Gastrocnemius medialis (tissue), 4 donors: ENCODE measurements at regions not wholly inside any gene's neighbourhood (a gene's known extent, or its start where the extent isn't known, plus 50 kb on each side); places are given as distances from the start of the nearest gene placed in this dataset.

Source experiments
- ATAC-seq, 2 donors: fragments of 150-250 bp; one replicate each; pipeline ENCODE4 v1.9.1; 2016
- DNase-seq, 2 donors: peaks; one replicate each; pipeline ENCODE4 v3.0.0-alpha.2; 2019
- H3K27ac ChIP-seq, 4 donors: fragments of 200-600 bp; sonication (generic); 1 replicate in 1 of 4; 2 replicates in 3 of 4; pipeline ENCODE4 v1.5.1; 2016 to 2018; ENCODE audit warnings: mild to moderate bottlenecking in 2 of 4, moderate library complexity in 1 of 4
- H3K27me3 ChIP-seq, 3 donors: fragments of 200-600 bp; sonication (generic) in 2 of 3; 1 replicate in 1 of 3; 2 replicates in 2 of 3; pipeline versions ENCODE4 v1.5.1 to v1.6.0; 2016 to 2019; ENCODE audit warnings: mild to moderate bottlenecking in 1 of 3, moderate library complexity in 1 of 3
- H3K36me3 ChIP-seq, 2 donors: fragments of 200-600 bp; sonication (generic) in 1 of 2; one replicate each; pipeline ENCODE4 v1.5.1; 2017 to 2018
- H3K4me1 ChIP-seq, 2 donors: fragments of 200-600 bp; sonication (generic) in 1 of 2; one replicate each; pipeline ENCODE4 v1.5.1; 2016 to 2017; ENCODE audit warnings: mild to moderate bottlenecking in 2 of 2
- H3K4me3 ChIP-seq, 4 donors: fragments of 200-600 bp; sonication (generic) in 3 of 4; 1 replicate in 1 of 4; 2 replicates in 3 of 4; pipeline ENCODE4 v1.5.1; 2016 to 2019; ENCODE audit warnings: mild to moderate bottlenecking in 2 of 4
- H3K9me3 ChIP-seq, 3 donors: fragments of 200-600 bp; sonication (generic) in 2 of 3; 1 replicate in 1 of 3; 2 replicates in 2 of 3; pipeline ENCODE4 v1.5.1; 2016 to 2019
- CTCF ChIP-seq, 5 experiments: fragments of 450-650 bp in 3 of 5; fragments of 200-600 bp in 2 of 5; sonication (generic) in 2 of 5; IDR thresholded peaks in 4 of 5; conservative IDR thresholded peaks in 1 of 5; 1 replicate in 4 of 5; 2 replicates in 1 of 5; pipeline ENCODE4 v1.5.1; 2016 to 2019; ENCODE audit warnings: antibody characterized with exemption in 5 of 5, mild to moderate bottlenecking in 3 of 5, moderate library complexity in 3 of 5
- POLR2A ChIP-seq, 2 donors: fragments of 450-650 bp; IDR thresholded peaks; one replicate each; pipeline ENCODE4 v1.6.1; 2017; ENCODE audit warnings: antibody characterized with exemption in 2 of 2, mild to moderate bottlenecking in 2 of 2, moderate library complexity in 2 of 2
- in situ Hi-C, 4 donors: fragments of 200-750 bp; cut with MboI; loops; one replicate each; pipeline versions ENCODE4 v1.15.0 to v1.8.0; 2017; ENCODE audit warnings: low sequenced_read_pairs in 4 of 4
- intact Hi-C: fragments of 100-400 bp; cut with DNase I; formaldehyde crosslinking; loops from one replicate; pipeline ENCODE4 v1.15.1; 2023; ENCODE audit warnings: low total_unique reads

DNA sequence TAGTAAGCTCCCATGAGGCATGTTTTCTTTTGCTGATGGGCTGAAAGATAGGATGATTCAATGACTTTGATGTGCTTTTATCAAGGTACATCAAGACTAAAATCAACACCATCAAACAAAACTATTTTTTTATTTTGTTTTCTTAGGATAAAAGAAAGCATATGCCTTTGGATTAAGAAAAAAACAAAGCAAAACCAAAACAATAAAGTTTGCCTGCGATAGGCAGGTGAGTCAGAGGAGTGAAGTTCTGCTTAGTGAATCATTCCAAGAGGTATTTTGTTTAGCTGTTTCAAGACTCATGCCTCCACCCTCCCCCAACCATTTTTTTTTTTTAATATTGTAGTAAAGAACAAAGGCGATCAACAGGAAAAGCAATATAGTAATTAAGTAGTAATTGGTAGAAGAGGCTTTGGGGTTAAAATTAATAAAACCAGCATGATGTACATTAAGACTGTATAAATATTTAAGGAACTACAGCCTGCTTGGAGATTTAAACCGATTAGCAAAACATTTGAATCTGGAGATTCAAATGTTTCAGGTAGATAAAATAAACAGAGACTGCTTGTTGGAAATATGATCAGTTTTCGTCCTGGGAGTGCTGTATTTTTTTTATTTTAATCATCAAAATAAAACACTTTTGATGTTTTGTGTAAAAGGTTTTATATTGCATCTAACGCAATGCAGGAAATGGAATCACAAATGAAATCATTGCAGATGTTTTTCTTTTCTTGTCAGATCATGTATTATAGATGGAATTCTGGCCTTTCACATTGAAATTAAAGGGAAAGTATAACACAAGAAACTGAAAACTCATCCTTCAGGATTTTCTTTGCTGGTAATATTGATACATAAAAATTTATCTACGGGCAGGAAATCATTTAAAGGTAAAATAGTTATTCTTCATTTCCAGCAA lies 482.3 kb upstream of the MANEA start:
- intact Hi-C loops, result no loop called here
- no peak overlapping the region for H3K4me3 ChIP-seq
- ATAC-seq, result no peak

DNA sequence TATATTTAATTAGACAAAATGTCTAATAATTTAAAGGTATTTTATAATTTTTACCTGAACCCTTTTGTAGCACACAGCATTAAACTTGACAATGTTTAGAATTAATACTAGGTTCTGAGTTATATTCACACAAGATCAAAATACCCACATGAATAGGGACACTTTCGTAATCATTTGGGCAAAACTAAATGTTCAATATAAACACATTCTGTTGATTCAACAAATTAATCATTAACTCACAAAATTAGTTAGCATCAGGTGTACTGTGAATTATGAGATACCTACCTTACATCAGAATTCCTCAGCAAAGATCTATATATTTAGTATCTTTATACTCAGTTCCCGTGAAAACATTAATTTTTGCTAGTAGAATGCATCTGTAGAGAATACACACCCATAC lies 481.5 kb upstream of the MANEA start:
- in situ Hi-C loops (no loop called here), intact Hi-C loops (no loop called here)
- Histone ChIP-seq H3K27me3 (no peaks in the 10 kb centered on the region), H3K9me3 (no peaks in the 10 kb centered on the region), H3K36me3 (no peaks in the 10 kb centered on the region), H3K4me3 (no peak overlapping the region), H3K4me1 (no peaks in the 10 kb centered on the region), H3K27ac (no peak overlapping the region)
- no peak for TF ChIP-seq CTCF (IDR thresholded peaks at IDR 0.05 in 4 of 5, conservative IDR thresholded peaks at IDR 0.05 in 1 of 5)
- TF ChIP-seq POLR2A (IDR thresholded peaks at IDR 0.05), result no peak
- no peak for ATAC-seq
- DNase-seq, result no peak

More for the DNA sequence above, 482.3 kb upstream of the MANEA start:
- H3K27ac ChIP-seq, result no peak overlapping the region
- TF ChIP-seq POLR2A (IDR thresholded peaks at IDR 0.05) (no peak), CTCF (IDR thresholded peaks at IDR 0.05 in 4 of 5, conservative IDR thresholded peaks at IDR 0.05 in 1 of 5) (no peak)
- H3K9me3 ChIP-seq, result no peaks in the 10 kb centered on the region
- no peaks in the 10 kb centered on the region for H3K36me3 ChIP-seq
- no peaks in the 10 kb centered on the region for H3K27me3 ChIP-seq
- H3K4me1 ChIP-seq, result no peaks in the 10 kb centered on the region
- in situ Hi-C loops, result no loop called here
- no peak for DNase-seq

GRCh38 chr6:95099410-95099809 lies 477.9 kb upstream of the MANEA start:
- H3K9me3 ChIP-seq, result no peaks in the 10 kb centered on the region
- no peaks in the 10 kb centered on the region for H3K4me1 ChIP-seq
- DNase-seq (no peak), ATAC-seq (no peak)
- H3K27ac ChIP-seq, result no peak overlapping the region
- in situ Hi-C loops (no loop called here), intact Hi-C loops (no loop called here)
- no peak for TF ChIP-seq CTCF (IDR thresholded peaks at IDR 0.05 in 4 of 5, conservative IDR thresholded peaks at IDR 0.05 in 1 of 5)
- TF ChIP-seq POLR2A (IDR thresholded peaks at IDR 0.05), result no peak
- no peaks in the 10 kb centered on the region for H3K36me3 ChIP-seq
- no peaks in the 10 kb centered on the region for H3K27me3 ChIP-seq
- H3K4me3 ChIP-seq, result no peak overlapping the region

DNA sequence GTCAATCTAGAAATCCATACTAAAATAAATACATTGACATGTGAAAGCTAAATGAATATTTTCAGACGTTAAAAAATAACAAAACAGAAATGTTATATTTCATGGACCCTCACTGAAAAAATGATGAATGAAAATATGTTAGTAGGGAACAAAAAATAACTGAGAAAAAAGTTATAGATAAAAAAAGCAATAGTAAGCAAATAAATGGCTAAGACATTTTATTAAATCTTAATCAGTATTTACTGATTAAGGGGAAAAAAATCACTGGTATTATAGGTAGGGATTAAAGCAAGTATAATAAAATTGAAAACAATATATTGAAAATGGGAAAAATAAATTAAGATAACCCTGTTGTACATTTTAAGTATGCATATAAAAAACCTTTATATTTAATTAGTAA lies 468.1 kb upstream of the MANEA start:
- no peaks in the 10 kb centered on the region for H3K27me3 ChIP-seq
- intact Hi-C loops, result no loop called here
- H3K27ac ChIP-seq, result no peak overlapping the region
- in situ Hi-C loops, result no loop called here
- no peaks in the 10 kb centered on the region for H3K36me3 ChIP-seq
- no peaks in the 10 kb centered on the region for H3K9me3 ChIP-seq
- ATAC-seq (no peak), DNase-seq (no peak)
- TF ChIP-seq CTCF (IDR thresholded peaks at IDR 0.05 in 4 of 5, conservative IDR thresholded peaks at IDR 0.05 in 1 of 5) (no peak), POLR2A (IDR thresholded peaks at IDR 0.05) (no peak)
- H3K4me1 ChIP-seq, result no peaks in the 10 kb centered on the region
- no peak overlapping the region for H3K4me3 ChIP-seq
